Mammary epithelial cell (primary cell): ENCODE measurements at regions not wholly inside any gene's neighbourhood (a gene's known extent, or its start where the extent isn't known, plus 50 kb on each side); places are given as distances from the start of the nearest gene placed in this dataset.

Source experiments
- CTCF ChIP-seq, 2 donors: IDR thresholded peaks in 1 of 2; conservative IDR thresholded peaks in 1 of 2; 2 replicates each; pipeline ENCODE4 v1.5.1; 2011 to 2012; ENCODE audit warnings: inconsistent platforms in 2 of 2, low read length in 2 of 2, mild to moderate bottlenecking in 2 of 2, control low read depth in 1 of 2, low read depth in 1 of 2; ENCODE audit not compliant: insufficient read depth in 1 of 2; ENCODE audit errors: extremely low read depth in 1 of 2
- EZH2 ChIP-seq: IDR thresholded peaks from 2 replicates; pipeline ENCODE4 v1.6.1; 2012; ENCODE audit warnings: low read length, inconsistent platforms, borderline replicate concordance

- TF ChIP-seq CTCF (conservative IDR thresholded peaks at IDR 0.05 in 1 of 2, IDR thresholded peaks at IDR 0.05 in 1 of 2; ENCODE audit: extremely low read depth in 1 of 2, insufficient read depth in 1 of 2, low read depth in 1 of 2, low read length in 2 of 2) = no peak
- no peak for TF ChIP-seq EZH2
These were observed 262.0 kb downstream of the HIVEP2 start for GRCh38 chr6:142682985-142683384.
